Lower leg skin (tissue), 4 donors: ENCODE measurements at regions not wholly inside any gene's neighbourhood (a gene's known extent, or its start where the extent isn't known, plus 50 kb on each side); places are given as distances from the start of the nearest gene placed in this dataset.

Experiments
- DNase-seq, 2 donors: peaks; one replicate each; pipeline ENCODE4 v3.0.0-alpha.2; 2019; ENCODE audit warnings: low spot score in 2 of 2
- H3K4me3 ChIP-seq: fragments of 200-600 bp; sonication (generic); 2 replicates; pipeline ENCODE4 v1.5.1; 2017; ENCODE audit warnings: mild to moderate bottlenecking, low read depth; ENCODE audit not compliant: poor library complexity, severe bottlenecking
- POLR2A ChIP-seq, 2 donors: fragments of 450-650 bp; IDR thresholded peaks; one replicate each; pipeline ENCODE4 v1.6.1; 2016 to 2017; ENCODE audit warnings: antibody characterized with exemption in 2 of 2, mild to moderate bottlenecking in 1 of 2, moderate library complexity in 1 of 2
- WGBS, 2 donors: methylation state at CpG; one replicate each; pipeline ENCODE4 v1.1.5; 2018; 5-methylcytosine and 5-hydroxymethylcytosine counted together
- intact Hi-C: fragments of 100-400 bp; cut with DNase I; formaldehyde crosslinking; loops from one replicate; pipeline ENCODE4 v1.15.0; 2023; ENCODE audit warnings: low total_unique reads
- TF ChIP-seq, protein P1 (sequence below), 3 donors: fragments of 450-650 bp; IDR thresholded peaks; one replicate each; pipeline ENCODE4 v1.5.1; 2016; ENCODE audit warnings: antibody characterized with exemption in 3 of 3, mild to moderate bottlenecking in 3 of 3, moderate library complexity in 2 of 3

DNA sequence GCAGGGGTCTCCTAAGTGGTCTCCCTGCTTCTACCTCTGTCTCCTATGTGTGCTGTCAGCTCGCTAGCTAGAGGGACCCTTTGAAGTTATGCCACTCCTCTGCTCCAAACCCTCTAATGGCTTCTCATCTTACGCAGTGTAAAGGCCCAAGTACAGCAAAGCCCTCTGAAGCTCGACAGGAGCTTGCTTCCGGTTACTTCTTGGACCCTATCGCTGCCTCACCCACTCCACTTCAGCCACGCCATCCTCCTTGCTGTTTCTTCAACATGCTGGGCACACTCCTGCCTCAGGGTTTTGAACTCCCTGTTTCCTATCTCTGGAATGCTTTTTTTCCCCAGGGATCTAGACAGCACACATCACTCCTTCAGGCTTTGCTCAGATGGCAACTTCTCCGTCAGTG is 102.3 kb upstream of the F3 start:
- TF ChIP-seq, protein P1, sequence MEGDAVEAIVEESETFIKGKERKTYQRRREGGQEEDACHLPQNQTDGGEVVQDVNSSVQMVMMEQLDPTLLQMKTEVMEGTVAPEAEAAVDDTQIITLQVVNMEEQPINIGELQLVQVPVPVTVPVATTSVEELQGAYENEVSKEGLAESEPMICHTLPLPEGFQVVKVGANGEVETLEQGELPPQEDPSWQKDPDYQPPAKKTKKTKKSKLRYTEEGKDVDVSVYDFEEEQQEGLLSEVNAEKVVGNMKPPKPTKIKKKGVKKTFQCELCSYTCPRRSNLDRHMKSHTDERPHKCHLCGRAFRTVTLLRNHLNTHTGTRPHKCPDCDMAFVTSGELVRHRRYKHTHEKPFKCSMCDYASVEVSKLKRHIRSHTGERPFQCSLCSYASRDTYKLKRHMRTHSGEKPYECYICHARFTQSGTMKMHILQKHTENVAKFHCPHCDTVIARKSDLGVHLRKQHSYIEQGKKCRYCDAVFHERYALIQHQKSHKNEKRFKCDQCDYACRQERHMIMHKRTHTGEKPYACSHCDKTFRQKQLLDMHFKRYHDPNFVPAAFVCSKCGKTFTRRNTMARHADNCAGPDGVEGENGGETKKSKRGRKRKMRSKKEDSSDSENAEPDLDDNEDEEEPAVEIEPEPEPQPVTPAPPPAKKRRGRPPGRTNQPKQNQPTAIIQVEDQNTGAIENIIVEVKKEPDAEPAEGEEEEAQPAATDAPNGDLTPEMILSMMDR (IDR thresholded peaks at IDR 0.05) = no peak
- no peak for TF ChIP-seq POLR2A (IDR thresholded peaks at IDR 0.05)
- WGBS, 2 donors = 91 to 94% methylated on average over 7 of the region's 7 CpGs
- intact Hi-C loops = no loop called here
- no peak for DNase-seq
- no peak overlapping the region for H3K4me3 ChIP-seq

DNA sequence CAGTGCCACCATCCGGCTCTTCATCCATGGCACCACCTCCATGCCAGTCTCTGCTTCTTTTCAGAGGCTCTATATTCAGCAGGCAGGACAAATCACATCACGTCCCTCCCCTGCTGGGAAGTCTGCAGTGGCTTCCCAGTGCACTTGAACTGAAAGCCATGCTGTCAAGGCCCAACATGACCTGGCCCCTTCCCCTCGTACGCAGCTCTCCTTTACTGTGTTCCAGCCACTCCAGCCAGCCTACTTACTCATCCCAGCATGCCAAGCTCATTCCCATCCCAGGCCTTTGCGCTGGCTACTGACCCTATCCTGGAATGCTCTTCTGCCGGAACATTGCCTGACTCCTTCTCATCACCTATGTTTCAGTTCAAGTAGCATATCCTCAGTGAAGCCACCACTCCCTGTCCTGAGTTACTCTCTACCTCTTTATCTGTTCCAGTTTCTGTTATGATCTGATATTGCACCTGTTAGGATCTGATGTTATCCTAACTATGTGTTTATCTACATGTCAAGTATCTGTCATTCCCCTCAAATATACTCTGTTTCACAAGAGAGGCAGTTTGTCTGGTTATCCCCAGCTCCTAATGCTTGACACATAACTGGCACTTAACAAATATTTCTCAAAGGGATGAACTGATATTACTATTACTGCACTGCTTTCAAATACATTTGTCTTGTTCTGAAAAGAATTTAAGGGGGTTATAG is 101.2 kb upstream of the F3 start:
- 74 to 87% methylated on average over 6 of the region's 6 CpGs for WGBS, 2 donors
- intact Hi-C loops = no loop called here
- DNase-seq = no peak
- H3K4me3 ChIP-seq = no peak overlapping the region
- TF ChIP-seq, protein P1 (IDR thresholded peaks at IDR 0.05) = no peak
- TF ChIP-seq POLR2A (IDR thresholded peaks at IDR 0.05) = no peak

DNA sequence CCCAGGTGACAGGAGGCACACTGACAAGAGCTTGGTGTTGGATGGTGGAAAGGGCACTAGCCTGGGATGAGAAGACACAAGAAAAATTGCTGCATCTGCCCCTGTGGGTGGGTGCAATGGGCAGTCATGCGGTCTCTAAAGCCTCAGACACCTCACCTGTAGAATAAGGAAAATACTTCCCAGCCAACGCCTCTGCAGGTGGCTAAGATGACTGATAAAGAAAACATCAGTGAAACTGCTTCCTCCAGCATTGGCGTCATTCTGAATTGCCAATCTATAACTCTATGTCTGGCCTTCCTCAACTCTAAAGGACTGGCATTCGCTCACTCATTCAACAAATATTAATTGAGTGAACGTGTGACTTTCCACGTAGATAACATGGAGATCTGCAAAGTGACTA is 100.4 kb upstream of the F3 start:
- 86 to 91% methylated on average over 6 of the region's 6 CpGs for WGBS, 2 donors
- intact Hi-C loops = no loop called here
- no peak overlapping the region for H3K4me3 ChIP-seq
- DNase-seq = no peak
- TF ChIP-seq, protein P1 (IDR thresholded peaks at IDR 0.05) = no peak
- no peak for TF ChIP-seq POLR2A (IDR thresholded peaks at IDR 0.05)

DNA sequence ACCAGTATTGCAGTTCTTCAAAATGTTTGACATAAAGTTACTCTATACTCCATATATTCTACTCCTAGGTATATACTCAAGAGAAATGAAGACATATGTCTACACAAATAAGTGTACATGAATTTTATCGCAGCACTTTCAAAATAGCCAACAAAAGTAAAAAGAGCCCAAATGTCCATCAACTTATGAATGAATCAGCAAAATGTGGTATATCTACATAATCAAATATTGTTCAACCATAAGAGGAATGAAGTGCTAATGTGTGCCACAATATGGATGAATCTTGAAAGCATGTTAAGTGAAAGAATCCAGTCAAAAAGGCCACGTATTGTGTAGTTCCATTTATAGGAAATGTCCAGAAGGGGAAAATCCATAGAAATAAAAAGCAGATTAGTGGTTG is 98.6 kb upstream of the F3 start:
- no peak for DNase-seq
- intact Hi-C loops = no loop called here
- 89% methylated on average over 2 of the region's 2 CpGs for WGBS, 2 donors
- TF ChIP-seq POLR2A (IDR thresholded peaks at IDR 0.05) = no peak
- TF ChIP-seq, protein P1 (IDR thresholded peaks at IDR 0.05) = no peak
- no peak overlapping the region for H3K4me3 ChIP-seq

DNA sequence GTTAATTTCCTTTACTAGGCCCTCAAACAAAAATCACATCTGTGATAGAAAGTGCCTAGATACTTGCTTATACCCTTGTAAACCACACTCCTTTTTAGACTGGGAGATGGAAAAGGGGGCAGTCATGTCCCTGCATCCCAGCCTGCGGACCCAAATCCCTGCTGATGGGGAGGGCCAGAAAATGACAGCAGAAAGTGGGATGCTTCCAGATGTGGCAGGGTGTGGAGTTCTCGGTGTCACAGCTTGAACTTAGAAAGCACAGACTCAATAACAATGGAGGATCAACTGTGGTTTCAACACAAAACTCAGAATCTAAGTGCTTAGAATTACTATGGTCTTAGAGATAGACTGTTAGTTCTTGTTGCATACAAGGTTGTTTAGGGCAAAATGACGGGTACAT is 95.6 kb upstream of the F3 start:
- WGBS, 2 donors = 77 to 83% methylated on average over 3 of the region's 3 CpGs
- no peak overlapping the region for H3K4me3 ChIP-seq
- TF ChIP-seq POLR2A (IDR thresholded peaks at IDR 0.05) = no peak
- TF ChIP-seq, protein P1 (IDR thresholded peaks at IDR 0.05) = no peak
- intact Hi-C loops = no loop called here
- no peak for DNase-seq

DNA sequence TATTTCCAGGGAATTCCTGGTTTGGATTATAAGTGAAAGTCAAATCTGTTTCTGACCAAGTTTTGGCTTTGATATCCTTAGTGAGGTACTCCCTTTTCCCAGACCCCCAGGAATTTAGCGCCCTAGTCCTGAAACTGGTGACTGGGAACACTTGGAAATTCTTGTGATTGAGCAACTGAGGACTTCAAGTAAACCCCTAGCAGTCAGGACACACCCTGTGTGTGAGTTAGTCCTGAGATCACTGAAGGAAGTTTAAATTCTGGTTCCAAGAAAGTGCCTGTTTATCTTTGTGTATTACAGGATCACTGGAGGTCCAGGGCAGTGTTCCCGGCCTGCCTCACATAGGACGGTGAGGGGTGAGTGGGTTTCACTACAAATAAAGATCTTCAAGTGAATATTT is 95.1 kb upstream of the F3 start:
- no peak overlapping the region for H3K4me3 ChIP-seq
- intact Hi-C loops = no loop called here
- peak in 1 of 2 donors; percentile 49 for DNase-seq
- 63 to 83% methylated on average over 3 of the region's 3 CpGs for WGBS, 2 donors
- TF ChIP-seq, protein P1 (IDR thresholded peaks at IDR 0.05) = no peak
- no peak for TF ChIP-seq POLR2A (IDR thresholded peaks at IDR 0.05)
